Gastrocnemius medialis (tissue), 4 donors: ENCODE measurements at regions not wholly inside any gene's neighbourhood (a gene's known extent, or its start where the extent isn't known, plus 50 kb on each side); places are given as distances from the start of the nearest gene placed in this dataset.
A peak's percentile ranks its signal among the peaks of the same experiment; 100 is the strongest.
"Not testable (repeated sequence)": the region's sequence is repeated elsewhere in the genome, so short reads cannot be mapped to it uniquely, and the experiment has no call there.

Experiments used
- ATAC-seq, 2 donors: fragments of 150-250 bp; one replicate each; pipeline ENCODE4 v1.9.1; 2016
- DNase-seq, 2 donors: peaks; one replicate each; pipeline ENCODE4 v3.0.0-alpha.2; 2019
- H3K27ac ChIP-seq, 4 donors: fragments of 200-600 bp; sonication (generic); 1 replicate in 1 of 4; 2 replicates in 3 of 4; pipeline ENCODE4 v1.5.1; 2016 to 2018; ENCODE audit warnings: mild to moderate bottlenecking in 2 of 4, moderate library complexity in 1 of 4
- H3K27me3 ChIP-seq, 3 donors: fragments of 200-600 bp; sonication (generic) in 2 of 3; 1 replicate in 1 of 3; 2 replicates in 2 of 3; pipeline versions ENCODE4 v1.5.1 to v1.6.0; 2016 to 2019; ENCODE audit warnings: mild to moderate bottlenecking in 1 of 3, moderate library complexity in 1 of 3
- H3K36me3 ChIP-seq, 2 donors: fragments of 200-600 bp; sonication (generic) in 1 of 2; one replicate each; pipeline ENCODE4 v1.5.1; 2017 to 2018
- H3K4me1 ChIP-seq, 2 donors: fragments of 200-600 bp; sonication (generic) in 1 of 2; one replicate each; pipeline ENCODE4 v1.5.1; 2016 to 2017; ENCODE audit warnings: mild to moderate bottlenecking in 2 of 2
- H3K4me3 ChIP-seq, 4 donors: fragments of 200-600 bp; sonication (generic) in 3 of 4; 1 replicate in 1 of 4; 2 replicates in 3 of 4; pipeline ENCODE4 v1.5.1; 2016 to 2019; ENCODE audit warnings: mild to moderate bottlenecking in 2 of 4
- H3K9me3 ChIP-seq, 3 donors: fragments of 200-600 bp; sonication (generic) in 2 of 3; 1 replicate in 1 of 3; 2 replicates in 2 of 3; pipeline ENCODE4 v1.5.1; 2016 to 2019
- CTCF ChIP-seq, 5 experiments: fragments of 450-650 bp in 3 of 5; fragments of 200-600 bp in 2 of 5; sonication (generic) in 2 of 5; IDR thresholded peaks in 4 of 5; conservative IDR thresholded peaks in 1 of 5; 1 replicate in 4 of 5; 2 replicates in 1 of 5; pipeline ENCODE4 v1.5.1; 2016 to 2019; ENCODE audit warnings: antibody characterized with exemption in 5 of 5, mild to moderate bottlenecking in 3 of 5, moderate library complexity in 3 of 5
- POLR2A ChIP-seq, 2 donors: fragments of 450-650 bp; IDR thresholded peaks; one replicate each; pipeline ENCODE4 v1.6.1; 2017; ENCODE audit warnings: antibody characterized with exemption in 2 of 2, mild to moderate bottlenecking in 2 of 2, moderate library complexity in 2 of 2
- in situ Hi-C, 4 donors: fragments of 200-750 bp; cut with MboI; loops; one replicate each; pipeline versions ENCODE4 v1.15.0 to v1.8.0; 2017; ENCODE audit warnings: low sequenced_read_pairs in 4 of 4
- intact Hi-C: fragments of 100-400 bp; cut with DNase I; formaldehyde crosslinking; loops from one replicate; pipeline ENCODE4 v1.15.1; 2023; ENCODE audit warnings: low total_unique reads

- DNase-seq (no peak), ATAC-seq (no peak)
- intact Hi-C loops (no loop called here), in situ Hi-C loops (loop anchor here in 2 of 4 donors (5.0 to 25.0 kb wide), 2 partner anchors 202 to 222 kb away; no protein-coding TSS in a partner anchor)
- Histone ChIP-seq H3K9me3 (no peaks in the 10 kb centered on the region), H3K27me3 (no peaks in the 10 kb centered on the region), H3K36me3 (no peaks in the 10 kb centered on the region), H3K27ac (no peak overlapping the region), H3K4me3 (no peak overlapping the region), H3K4me1 (no peaks in the 10 kb centered on the region)
- TF ChIP-seq CTCF (IDR thresholded peaks at IDR 0.05 in 4 of 5, conservative IDR thresholded peaks at IDR 0.05 in 1 of 5) = no peak
- no peak for TF ChIP-seq POLR2A (IDR thresholded peaks at IDR 0.05)
Observed at GRCh38 chr3:139110072-139110830, 65.6 kb upstream of the PRR23C start.

GRCh38 chr3:139110929-139111328, 66.2 kb upstream of the PRR23C start:
- in situ Hi-C loops = loop anchor here in 2 of 4 donors (5.0 to 25.0 kb wide), 2 partner anchors 201 to 221 kb away; no protein-coding TSS in a partner anchor
- H3K4me1 ChIP-seq, ATAC-seq, H3K27me3 ChIP-seq, DNase-seq, H3K9me3 ChIP-seq, H3K27ac ChIP-seq, H3K4me3 ChIP-seq, intact Hi-C loops, H3K36me3 ChIP-seq: not testable (repeated sequence)

- in situ Hi-C loops = loop anchor here in 2 of 4 donors (5.0 to 25.0 kb wide), 2 partner anchors 201 to 221 kb away; no protein-coding TSS in a partner anchor
- Histone ChIP-seq H3K9me3 (no peaks in the 10 kb centered on the region), H3K27me3 (no peaks in the 10 kb centered on the region), H3K36me3 (no peaks in the 10 kb centered on the region), H3K4me3 (no peak overlapping the region), H3K4me1 (no peaks in the 10 kb centered on the region), H3K27ac (no peak overlapping the region)
- ATAC-seq (peak in 1 of 2 donors; percentile 60), DNase-seq (peak; percentile 15 to 25)
- TF ChIP-seq POLR2A (IDR thresholded peaks at IDR 0.05) = no peak
- peak; percentile 38 to 73 (median 63) for TF ChIP-seq CTCF (IDR thresholded peaks at IDR 0.05 in 4 of 5, conservative IDR thresholded peaks at IDR 0.05 in 1 of 5)
- intact Hi-C loops = no loop called here
Observed at GRCh38 chr3:139111392-139112229, 66.9 kb upstream of the PRR23C start.

GRCh38 chr3:139112230-139112558, 67.5 kb upstream of the PRR23C start:
- no peak for ATAC-seq

More at GRCh38 chr3:139112230-139112558, 67.5 kb upstream of the PRR23C start:
- H3K4me3 ChIP-seq = no peak overlapping the region
- TF ChIP-seq POLR2A (IDR thresholded peaks at IDR 0.05) (no peak), CTCF (IDR thresholded peaks at IDR 0.05 in 4 of 5, conservative IDR thresholded peaks at IDR 0.05 in 1 of 5) (no peak)
- no peaks in the 10 kb centered on the region for H3K36me3 ChIP-seq
- H3K4me1 ChIP-seq = no peaks in the 10 kb centered on the region
- no peaks in the 10 kb centered on the region for H3K9me3 ChIP-seq
- DNase-seq = no peak
- intact Hi-C loops (no loop called here), in situ Hi-C loops (loop anchor here in 2 of 4 donors (5.0 to 25.0 kb wide), 2 partner anchors 200 to 220 kb away; no protein-coding TSS in a partner anchor)
- no peaks in the 10 kb centered on the region for H3K27me3 ChIP-seq
- H3K27ac ChIP-seq = no peak overlapping the region
